ENCODE measurements at regions not wholly inside any gene's neighbourhood (a gene's known extent, or its start where the extent isn't known, plus 50 kb on each side); places are given as distances from the start of the nearest gene placed in this dataset.

- DNase-seq: no peak
Measured at GRCh38 chr2:64857581-64858471, 131.4 kb upstream of the SLC1A4 start.

- no peak for DNase-seq
Measured at GRCh38 chr2:64858541-64859311, 130.5 kb upstream of the SLC1A4 start.

GRCh38 chr2:64859312-64860212 lies 129.6 kb upstream of the SLC1A4 start:
- peak; percentile 71 for DNase-seq

GRCh38 chr2:64860276-64860885 lies 128.8 kb upstream of the SLC1A4 start:
- DNase-seq: no peak

GRCh38 chr2:64860936-64861335 lies 128.3 kb upstream of the SLC1A4 start:
- no peak for DNase-seq

GRCh38 chr2:64861452-64862397 lies 127.5 kb upstream of the SLC1A4 start:
- DNase-seq: no peak

GRCh38 chr2:64862623-64863022 lies 126.6 kb upstream of the SLC1A4 start:
- peak; percentile 56 for DNase-seq

GRCh38 chr2:64863097-64863820 lies 125.9 kb upstream of the SLC1A4 start:
- DNase-seq: peak; percentile 76

GRCh38 chr2:64865073-64865830 lies 123.9 kb upstream of the SLC1A4 start:
- peak; percentile 84 for DNase-seq

GRCh38 chr2:64865831-64866345 lies 123.3 kb upstream of the SLC1A4 start:
- no peak for DNase-seq

- DNase-seq: no peak
Measured at GRCh38 chr2:64866797-64867196, 122.4 kb upstream of the SLC1A4 start.

- DNase-seq: no peak
Measured at GRCh38 chr2:64867253-64867996, 121.8 kb upstream of the SLC1A4 start.

GRCh38 chr2:64869126-64869525 lies 120.1 kb upstream of the SLC1A4 start:
- no peak for DNase-seq

GRCh38 chr2:64873472-64873924 lies 115.7 kb upstream of the SLC1A4 start:
- peak; percentile 80 for DNase-seq

GRCh38 chr2:64874593-64874992 lies 114.6 kb upstream of the SLC1A4 start:
- no peak for DNase-seq

- no peak for DNase-seq
Measured at GRCh38 chr2:64875368-64875767, 113.8 kb upstream of the SLC1A4 start.

GRCh38 chr2:64876137-64876647 lies 113.0 kb upstream of the SLC1A4 start:
- no peak for DNase-seq

- no peak for DNase-seq
Measured at GRCh38 chr2:64879745-64880144, 109.5 kb upstream of the SLC1A4 start.
